ENCODE measurements at regions not wholly inside any gene's neighbourhood (a gene's known extent, or its start where the extent isn't known, plus 50 kb on each side); places are given as distances from the start of the nearest gene placed in this dataset.
"Not testable (repeated sequence)": the region's sequence is repeated elsewhere in the genome, so short reads cannot be mapped to it uniquely, and the experiment has no call there.

GRCh38 chr5:143619040-143619439 is 192.9 kb upstream of the HMHB1 start:
- no peak for DNase-seq

- DNase-seq: no peak
These were observed 193.8 kb upstream of the HMHB1 start for GRCh38 chr5:143618141-143618540.

GRCh38 chr5:143614831-143615230 is 197.1 kb upstream of the HMHB1 start:
- DNase-seq: no peak

GRCh38 chr5:143613329-143613728 is 198.6 kb upstream of the HMHB1 start:
- no peak for DNase-seq

GRCh38 chr5:143610946-143611345 is 201.0 kb upstream of the HMHB1 start:
- DNase-seq: no peak

GRCh38 chr5:143606043-143606752 is 202.7 kb upstream of the NR3C1 start:
- no peak for DNase-seq

GRCh38 chr5:143605403-143606005 is 202.0 kb upstream of the NR3C1 start:
- DNase-seq: no peak

GRCh38 chr5:143601917-143602333 is 198.4 kb upstream of the NR3C1 start:
- no peak for DNase-seq

GRCh38 chr5:143601357-143601756 is 197.9 kb upstream of the NR3C1 start:
- DNase-seq: no peak

- no peak for DNase-seq
These were observed 197.1 kb upstream of the NR3C1 start for GRCh38 chr5:143600396-143601075.

GRCh38 chr5:143599474-143599873 is 196.0 kb upstream of the NR3C1 start:
- DNase-seq: no peak

- no peak for DNase-seq
These were observed 193.3 kb upstream of the NR3C1 start for GRCh38 chr5:143596824-143597223.

- DNase-seq: peak in 1 of 2 experiments; percentile 34
These were observed 191.7 kb upstream of the NR3C1 start for GRCh38 chr5:143594902-143595818.

- DNase-seq: no peak
These were observed 190.2 kb upstream of the NR3C1 start for GRCh38 chr5:143593723-143594122.

- peak in 1 of 2 experiments; percentile 29 for DNase-seq
These were observed 189.2 kb upstream of the NR3C1 start for GRCh38 chr5:143592648-143593047.

GRCh38 chr5:143588933-143589662 is 185.6 kb upstream of the NR3C1 start:
- DNase-seq: no peak

GRCh38 chr5:143588121-143588520 is 184.6 kb upstream of the NR3C1 start:
- DNase-seq: not testable (repeated sequence)

- DNase-seq: no peak
These were observed 183.4 kb upstream of the NR3C1 start for GRCh38 chr5:143586781-143587362.

GRCh38 chr5:143585970-143586369 is 182.5 kb upstream of the NR3C1 start:
- no peak for DNase-seq

GRCh38 chr5:143583409-143583808 is 179.9 kb upstream of the NR3C1 start:
- no peak for DNase-seq

- peak in 1 of 2 experiments; percentile 58 for DNase-seq
These were observed 179.4 kb upstream of the NR3C1 start for GRCh38 chr5:143582869-143583268.

- no peak for DNase-seq
These were observed 178.7 kb upstream of the NR3C1 start for GRCh38 chr5:143582176-143582575.
